Endothelial cell of umbilical vein (primary cell): ENCODE measurements at regions not wholly inside any gene's neighbourhood (a gene's known extent, or its start where the extent isn't known, plus 50 kb on each side); places are given as distances from the start of the nearest gene placed in this dataset.
"Not testable (repeated sequence)": the region's sequence is repeated elsewhere in the genome, so short reads cannot be mapped to it uniquely, and the experiment has no call there.

Source experiments
- BruUV-seq: library from RNA; stranded (reverse); fragments of 400-500 nt; replicated peaks from 2 replicates; lab custom pipeline; 2021; lab: Mats Ljungman, UMichigan
- CTCF ChIA-PET: fragments of 300-600, 350-600 bp; sonication (Branson Sonifier 250); formaldehyde crosslinking; loops from one replicate; lab custom pipeline; 2021; ENCODE audit warnings: antibody characterized with exemption, inconsistent platforms; lab: Charles Lee
- POLR2A ChIA-PET: fragments of 300-600, 350-600 bp; sonication (Branson Sonifier 250); formaldehyde crosslinking; loops from one replicate; lab custom pipeline; 2021; ENCODE audit warnings: antibody characterized with exemption, inconsistent platforms; lab: Charles Lee
- DNase-seq: peaks from one replicate; pipeline ENCODE4 v3.0.0-alpha.2; 2011; ENCODE audit warnings: low read depth, low spot score
- FAIRE-seq: peaks from 2 replicates; lab custom pipeline; 2011; peaks lifted over from hg19 to GRCh38; lab: Jason Lieb, UNC
- H2AFZ ChIP-seq: 2 replicates; pipeline ENCODE4 v1.6.0; 2012; ENCODE audit warnings: low read depth, low read length, control low read depth, inconsistent platforms
- H3K27ac ChIP-seq: 2 replicates; pipeline ENCODE4 v1.5.1; 2011; ENCODE audit warnings: low read depth, mild to moderate bottlenecking, control low read depth, low read length, moderate library complexity; ENCODE audit not compliant: insufficient read depth
- H3K27me3 ChIP-seq, 2 experiments: 2 replicates each; pipeline versions ENCODE4 v1.6.0 to v1.6.1; 2011; ENCODE audit warnings: low read length in 2 of 2, mixed read lengths in 1 of 2; ENCODE audit not compliant: control insufficient read depth in 2 of 2, insufficient read depth in 2 of 2
- H3K36me3 ChIP-seq, 2 experiments: 2 replicates in 1 of 2; 3 replicates in 1 of 2; pipeline ENCODE4 v1.5.1; 2011; ENCODE audit warnings: low read length in 2 of 2, mild to moderate bottlenecking in 1 of 2, moderate library complexity in 1 of 2; ENCODE audit not compliant: control insufficient read depth in 2 of 2, insufficient read depth in 2 of 2; ENCODE audit errors: extremely low read depth in 1 of 2
- H3K4me1 ChIP-seq: 3 replicates; pipeline ENCODE4 v1.5.1; 2011; ENCODE audit warnings: mild to moderate bottlenecking, low read length; ENCODE audit not compliant: control insufficient read depth, insufficient read depth; ENCODE audit errors: extremely low read depth
- H3K4me2 ChIP-seq: 2 replicates; pipeline ENCODE4 v1.6.1; 2011; ENCODE audit warnings: low read length, control low read depth, mixed read lengths; ENCODE audit not compliant: insufficient read depth
- H3K4me3 ChIP-seq, 3 experiments: fragments of 200-600 bp in 1 of 3; sonication (generic), shearing (Covaris generic) in 1 of 3; replicated peaks in 1 of 3; 2 replicates each; pipeline ENCODE4 v1.5.1; 2011 to 2016; ENCODE audit warnings: control low read depth in 3 of 3, low read length in 3 of 3, mild to moderate bottlenecking in 2 of 3, inconsistent platforms in 1 of 3, low read depth in 1 of 3, moderate library complexity in 1 of 3; ENCODE audit not compliant: insufficient read depth in 1 of 3
- H3K79me2 ChIP-seq: 2 replicates; pipeline ENCODE4 v1.6.0; 2012; ENCODE audit warnings: low read length, inconsistent platforms; ENCODE audit not compliant: control insufficient read depth, insufficient read depth
- H3K9ac ChIP-seq: replicated peaks from 2 replicates; pipeline ENCODE3; 2011; ENCODE audit warnings: low read length, control low read depth; ENCODE audit not compliant: insufficient read depth; ENCODE audit errors: extremely low read depth
- H3K9me1 ChIP-seq: replicated peaks from 3 replicates; pipeline ENCODE4 v1.6.0; 2011; ENCODE audit warnings: mild to moderate bottlenecking, low read length; ENCODE audit not compliant: control insufficient read depth, insufficient read depth; ENCODE audit errors: extremely low read depth
- H3K9me3 ChIP-seq: replicated peaks from 2 replicates; pipeline ENCODE4 v1.5.1; 2012; ENCODE audit warnings: low read length, inconsistent platforms; ENCODE audit not compliant: control insufficient read depth, insufficient read depth
- H4K20me1 ChIP-seq: replicated peaks from 2 replicates; pipeline ENCODE3; 2011; ENCODE audit warnings: mild to moderate bottlenecking, low read length; ENCODE audit not compliant: control insufficient read depth, insufficient read depth; ENCODE audit errors: extremely low read depth
- dilution Hi-C: fragments of 300-500 bp; cut with MboI; formaldehyde crosslinking; loops from one replicate; pipeline ENCODE4 v1.15.0; 2019; ENCODE audit warnings: low sequenced_read_pairs; ENCODE audit not compliant: extremely low pct_ligation_motif_present
- intact Hi-C: fragments of 100-400 bp; cut with micrococcal nuclease; formaldehyde crosslinking; loops from one replicate; pipeline ENCODE4 v1.10.0; 2022

- H3K9me1 ChIP-seq, H3K79me2 ChIP-seq, H3K27ac ChIP-seq, H2AFZ ChIP-seq, intact Hi-C loops, CTCF ChIA-PET, DNase-seq, BruUV-seq, H3K4me2 ChIP-seq, H3K4me1 ChIP-seq, H3K4me3 ChIP-seq, H3K27me3 ChIP-seq, POLR2A ChIA-PET, H3K9ac ChIP-seq, H4K20me1 ChIP-seq, H3K36me3 ChIP-seq, FAIRE-seq, dilution Hi-C loops: not testable (repeated sequence)
- peaks cover 10% of the 10 kb centered on the region for H3K9me3 ChIP-seq
Observed at GRCh38 chr15:20259559-20260190, 281.9 kb downstream of the GOLGA6L6 start.

GRCh38 chr15:20256394-20256793 lies 285.2 kb downstream of the GOLGA6L6 start:
- H4K20me1 ChIP-seq, intact Hi-C loops, H2AFZ ChIP-seq, CTCF ChIA-PET, dilution Hi-C loops, H3K4me1 ChIP-seq, POLR2A ChIA-PET, H3K79me2 ChIP-seq, DNase-seq, BruUV-seq, H3K36me3 ChIP-seq, H3K4me3 ChIP-seq, H3K4me2 ChIP-seq, H3K9me1 ChIP-seq, H3K27me3 ChIP-seq, H3K9me3 ChIP-seq, H3K9ac ChIP-seq, H3K27ac ChIP-seq, FAIRE-seq: not testable (repeated sequence)

- H3K36me3 ChIP-seq, H3K27ac ChIP-seq, H4K20me1 ChIP-seq, H3K4me1 ChIP-seq, H2AFZ ChIP-seq, dilution Hi-C loops, DNase-seq, H3K4me2 ChIP-seq, H3K4me3 ChIP-seq, FAIRE-seq, H3K9me1 ChIP-seq, H3K9ac ChIP-seq, CTCF ChIA-PET, H3K27me3 ChIP-seq, BruUV-seq, POLR2A ChIA-PET, H3K9me3 ChIP-seq, H3K79me2 ChIP-seq, intact Hi-C loops: not testable (repeated sequence)
Observed at GRCh38 chr15:20255641-20256040, 286.0 kb downstream of the GOLGA6L6 start.

GRCh38 chr15:20253047-20253615 lies 288.5 kb downstream of the GOLGA6L6 start:
- intact Hi-C loops, H3K27me3 ChIP-seq, H3K4me2 ChIP-seq, H3K4me3 ChIP-seq, H3K27ac ChIP-seq, H3K36me3 ChIP-seq, H3K9me3 ChIP-seq, POLR2A ChIA-PET, BruUV-seq, CTCF ChIA-PET, H3K9ac ChIP-seq, H3K4me1 ChIP-seq, FAIRE-seq, H3K79me2 ChIP-seq, H2AFZ ChIP-seq, dilution Hi-C loops, H3K9me1 ChIP-seq, H4K20me1 ChIP-seq, DNase-seq: not testable (repeated sequence)
